Endothelial cell of umbilical vein (primary cell): ENCODE measurements at regions not wholly inside any gene's neighbourhood (a gene's known extent, or its start where the extent isn't known, plus 50 kb on each side); places are given as distances from the start of the nearest gene placed in this dataset.

Experiments
- BruUV-seq: library from RNA; stranded (reverse); fragments of 400-500 nt; replicated peaks from 2 replicates; lab custom pipeline; 2021; lab: Mats Ljungman, UMichigan
- CTCF ChIA-PET: fragments of 300-600, 350-600 bp; sonication (Branson Sonifier 250); formaldehyde crosslinking; loops from one replicate; lab custom pipeline; 2021; ENCODE audit warnings: antibody characterized with exemption, inconsistent platforms; lab: Charles Lee
- POLR2A ChIA-PET: fragments of 300-600, 350-600 bp; sonication (Branson Sonifier 250); formaldehyde crosslinking; loops from one replicate; lab custom pipeline; 2021; ENCODE audit warnings: antibody characterized with exemption, inconsistent platforms; lab: Charles Lee
- DNase-seq: peaks from one replicate; pipeline ENCODE4 v3.0.0-alpha.2; 2011; ENCODE audit warnings: low read depth, low spot score
- FAIRE-seq: peaks from 2 replicates; lab custom pipeline; 2011; peaks lifted over from hg19 to GRCh38; lab: Jason Lieb, UNC
- H2AFZ ChIP-seq: 2 replicates; pipeline ENCODE4 v1.6.0; 2012; ENCODE audit warnings: low read depth, low read length, control low read depth, inconsistent platforms
- H3K27ac ChIP-seq: 2 replicates; pipeline ENCODE4 v1.5.1; 2011; ENCODE audit warnings: low read depth, mild to moderate bottlenecking, control low read depth, low read length, moderate library complexity; ENCODE audit not compliant: insufficient read depth
- H3K27me3 ChIP-seq, 2 experiments: 2 replicates each; pipeline versions ENCODE4 v1.6.0 to v1.6.1; 2011; ENCODE audit warnings: low read length in 2 of 2, mixed read lengths in 1 of 2; ENCODE audit not compliant: control insufficient read depth in 2 of 2, insufficient read depth in 2 of 2
- H3K36me3 ChIP-seq, 2 experiments: 2 replicates in 1 of 2; 3 replicates in 1 of 2; pipeline ENCODE4 v1.5.1; 2011; ENCODE audit warnings: low read length in 2 of 2, mild to moderate bottlenecking in 1 of 2, moderate library complexity in 1 of 2; ENCODE audit not compliant: control insufficient read depth in 2 of 2, insufficient read depth in 2 of 2; ENCODE audit errors: extremely low read depth in 1 of 2
- H3K4me1 ChIP-seq: 3 replicates; pipeline ENCODE4 v1.5.1; 2011; ENCODE audit warnings: mild to moderate bottlenecking, low read length; ENCODE audit not compliant: control insufficient read depth, insufficient read depth; ENCODE audit errors: extremely low read depth
- H3K4me2 ChIP-seq: 2 replicates; pipeline ENCODE4 v1.6.1; 2011; ENCODE audit warnings: low read length, control low read depth, mixed read lengths; ENCODE audit not compliant: insufficient read depth
- H3K4me3 ChIP-seq, 3 experiments: fragments of 200-600 bp in 1 of 3; sonication (generic), shearing (Covaris generic) in 1 of 3; replicated peaks in 1 of 3; 2 replicates each; pipeline ENCODE4 v1.5.1; 2011 to 2016; ENCODE audit warnings: control low read depth in 3 of 3, low read length in 3 of 3, mild to moderate bottlenecking in 2 of 3, inconsistent platforms in 1 of 3, low read depth in 1 of 3, moderate library complexity in 1 of 3; ENCODE audit not compliant: insufficient read depth in 1 of 3
- H3K79me2 ChIP-seq: 2 replicates; pipeline ENCODE4 v1.6.0; 2012; ENCODE audit warnings: low read length, inconsistent platforms; ENCODE audit not compliant: control insufficient read depth, insufficient read depth
- H3K9ac ChIP-seq: replicated peaks from 2 replicates; pipeline ENCODE3; 2011; ENCODE audit warnings: low read length, control low read depth; ENCODE audit not compliant: insufficient read depth; ENCODE audit errors: extremely low read depth
- H3K9me1 ChIP-seq: replicated peaks from 3 replicates; pipeline ENCODE4 v1.6.0; 2011; ENCODE audit warnings: mild to moderate bottlenecking, low read length; ENCODE audit not compliant: control insufficient read depth, insufficient read depth; ENCODE audit errors: extremely low read depth
- H3K9me3 ChIP-seq: replicated peaks from 2 replicates; pipeline ENCODE4 v1.5.1; 2012; ENCODE audit warnings: low read length, inconsistent platforms; ENCODE audit not compliant: control insufficient read depth, insufficient read depth
- H4K20me1 ChIP-seq: replicated peaks from 2 replicates; pipeline ENCODE3; 2011; ENCODE audit warnings: mild to moderate bottlenecking, low read length; ENCODE audit not compliant: control insufficient read depth, insufficient read depth; ENCODE audit errors: extremely low read depth
- CTCF ChIP-seq, 2 donors: IDR thresholded peaks; 1 replicate in 1 of 2; 2 replicates in 1 of 2; pipeline ENCODE4 v1.5.1; 2011; ENCODE audit warnings: low read length in 2 of 2, mild to moderate bottlenecking in 2 of 2, moderate library complexity in 2 of 2, control low read depth in 1 of 2, inconsistent platforms in 1 of 2, low read depth in 1 of 2; ENCODE audit not compliant: insufficient read depth in 1 of 2; ENCODE audit errors: extremely low read depth in 1 of 2
- EZH2 ChIP-seq: IDR thresholded peaks from 2 replicates; pipeline ENCODE4 v1.6.1; 2012; ENCODE audit warnings: borderline replicate concordance, low read depth, mild to moderate bottlenecking, moderate library complexity, low read length, inconsistent platforms; ENCODE audit not compliant: severe bottlenecking
- FOS ChIP-seq: IDR thresholded peaks from 2 replicates; pipeline ENCODE4 v1.6.1; 2011; ENCODE audit warnings: mild to moderate bottlenecking, low read length, moderate library complexity, borderline replicate concordance; ENCODE audit not compliant: insufficient read depth
- GATA2 ChIP-seq: IDR thresholded peaks from 2 replicates; pipeline ENCODE4 v1.7.0; 2011; ENCODE audit warnings: low read depth, mild to moderate bottlenecking, moderate library complexity, mixed read lengths, low read length; ENCODE audit not compliant: insufficient read length, insufficient read depth
- JUN ChIP-seq: IDR thresholded peaks from 2 replicates; pipeline ENCODE4 v1.6.1; 2011; ENCODE audit warnings: borderline replicate concordance, low read depth; ENCODE audit not compliant: insufficient read length, insufficient read depth
- MAX ChIP-seq: IDR thresholded peaks from 2 replicates; pipeline ENCODE4 v1.6.1; 2011; ENCODE audit not compliant: insufficient read depth, insufficient read length
- MYC ChIP-seq: IDR thresholded peaks from one replicate; pipeline ENCODE4 v1.6.1; 2011; ENCODE audit warnings: mild to moderate bottlenecking, low read depth, low read length
- POLR2A ChIP-seq: IDR thresholded peaks from 2 replicates; pipeline ENCODE4 v1.6.1; 2012; ENCODE audit warnings: low read depth, mild to moderate bottlenecking, control low read depth, low read length
- POLR2AphosphoS5 ChIP-seq: IDR thresholded peaks from 2 replicates; pipeline ENCODE4 v1.6.1; 2012; ENCODE audit warnings: low read depth, mild to moderate bottlenecking, control low read depth, low read length, moderate library complexity; ENCODE audit not compliant: insufficient read depth
- dilution Hi-C: fragments of 300-500 bp; cut with MboI; formaldehyde crosslinking; loops from one replicate; pipeline ENCODE4 v1.15.0; 2019; ENCODE audit warnings: low sequenced_read_pairs; ENCODE audit not compliant: extremely low pct_ligation_motif_present
- intact Hi-C: fragments of 100-400 bp; cut with micrococcal nuclease; formaldehyde crosslinking; loops from one replicate; pipeline ENCODE4 v1.10.0; 2022

- H3K9me3 ChIP-seq, result no peaks in the 10 kb centered on the region
- H3K36me3 ChIP-seq, result no peaks in the 10 kb centered on the region
- intact Hi-C loops, result no loop called here
- POLR2A ChIA-PET, result interaction anchor here (1.2 kb wide), 1 partner anchor 18 kb away, joined by 4 read pairs; no protein-coding TSS in a partner anchor
- H3K27ac ChIP-seq, result no peak overlapping the region
- dilution Hi-C loops, result no loop called here
- peaks cover 27% of the 10 kb centered on the region for H3K79me2 ChIP-seq
- no peak overlapping the region for H3K4me3 ChIP-seq
- no peaks in the 10 kb centered on the region for H4K20me1 ChIP-seq
- BruUV-seq, result no TSS peak
- H3K27me3 ChIP-seq, result no peaks in the 10 kb centered on the region
- FAIRE-seq, result no peak
- CTCF ChIA-PET, result interaction anchor here (1.3 kb wide), 2 partner anchors 10 to 45 kb away, joined by 3 to 4 read pairs; no protein-coding TSS in a partner anchor
- TF ChIP-seq CTCF (IDR thresholded peaks at IDR 0.05; ENCODE audit: extremely low read depth in 1 of 2, insufficient read depth in 1 of 2, low read depth in 1 of 2, low read length in 2 of 2) (no peak), EZH2 (no peak), POLR2A (no peak), MAX (no peak), POLR2AphosphoS5 (no peak), JUN (no peak), MYC (no peak), GATA2 (no peak), FOS (no peak)
- no peaks in the 10 kb centered on the region for H3K9me1 ChIP-seq
- no peak overlapping the region for H2AFZ ChIP-seq
- H3K9ac ChIP-seq, result no peak overlapping the region
- DNase-seq, result no peak
- H3K4me2 ChIP-seq, result no peak overlapping the region
- peaks cover 37% of the 10 kb centered on the region for H3K4me1 ChIP-seq
Measured at GRCh38 chr22:46051646-46052045, 74.7 kb upstream of the WNT7B start.
